HG03378 (cell line): ENCODE measurements at regions not wholly inside any gene's neighbourhood (a gene's known extent, or its start where the extent isn't known, plus 50 kb on each side); places are given as distances from the start of the nearest gene placed in this dataset.

Source experiments
- ATAC-seq: cut with Tn5 transposase; IDR thresholded peaks from one replicate; pipeline ENCODE4 v1.9.1; 2021; ENCODE audit warnings: mild to moderate bottlenecking, moderate library complexity; ENCODE audit not compliant: unreplicated experiment

DNA sequence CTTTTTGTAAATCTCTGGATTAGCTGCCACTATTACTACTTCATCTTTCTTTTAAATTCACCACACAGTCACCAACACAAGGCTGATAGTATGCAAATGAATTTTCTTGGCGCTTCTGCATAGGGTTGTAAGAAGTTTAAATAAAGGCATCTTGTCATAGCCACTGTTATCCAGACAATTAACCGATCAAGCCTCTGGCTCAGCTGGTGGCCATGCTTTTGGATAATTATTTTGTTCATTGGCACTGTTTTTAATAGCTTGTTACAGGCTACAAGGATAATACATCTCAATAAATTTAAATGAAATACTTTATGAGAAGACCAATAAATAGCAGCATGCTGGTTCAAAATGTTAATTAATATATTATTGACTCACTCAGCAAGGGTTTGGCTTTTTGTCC is 1261.0 kb downstream of the FAM181B start:
- ATAC-seq: no peak

DNA sequence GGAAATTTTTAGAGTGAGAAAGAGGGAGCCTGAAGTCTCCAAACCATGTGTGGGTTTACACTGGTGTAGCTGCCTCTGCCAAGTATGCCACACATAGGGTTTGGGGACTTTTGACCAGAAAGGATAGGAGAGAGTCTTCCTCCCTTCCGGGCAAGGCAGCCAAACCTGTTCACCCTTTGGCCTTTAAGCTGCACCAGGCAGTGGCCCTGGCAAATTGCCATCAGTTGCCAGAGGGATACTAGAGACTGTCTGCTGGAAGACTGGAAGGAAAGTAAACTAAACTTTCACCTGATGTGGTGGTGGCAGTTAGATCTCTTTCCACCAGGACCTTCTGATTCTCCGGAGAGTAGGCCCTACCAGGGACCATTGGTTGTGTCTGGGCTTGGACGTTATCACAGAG is 1263.2 kb downstream of the FAM181B start:
- ATAC-seq: no peak

DNA sequence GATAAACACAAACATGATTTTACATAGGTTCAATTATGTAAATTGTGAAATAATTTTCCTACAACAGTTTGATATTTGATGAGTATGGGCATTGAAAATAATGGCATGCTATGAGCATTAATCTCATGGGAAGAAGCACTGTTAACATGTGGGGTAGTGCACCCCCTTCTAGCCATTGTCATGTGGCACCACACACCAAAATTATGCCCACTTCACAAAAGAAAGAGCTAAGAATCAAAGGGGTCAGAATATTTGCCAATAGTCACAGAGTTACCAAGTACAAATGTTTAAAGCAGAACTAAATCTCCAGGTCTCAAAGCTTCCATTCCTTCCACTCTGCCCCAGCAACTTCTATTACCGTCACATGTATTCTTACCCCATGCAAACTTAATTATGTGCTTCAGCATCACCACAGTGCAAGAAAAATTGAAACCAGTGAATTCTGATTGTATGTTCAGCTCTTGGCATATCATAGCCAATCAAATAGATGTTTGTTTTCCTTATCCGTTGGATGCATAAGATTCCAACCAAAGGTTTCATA is 1273.8 kb downstream of the FAM181B start:
- ATAC-seq: no peak

DNA sequence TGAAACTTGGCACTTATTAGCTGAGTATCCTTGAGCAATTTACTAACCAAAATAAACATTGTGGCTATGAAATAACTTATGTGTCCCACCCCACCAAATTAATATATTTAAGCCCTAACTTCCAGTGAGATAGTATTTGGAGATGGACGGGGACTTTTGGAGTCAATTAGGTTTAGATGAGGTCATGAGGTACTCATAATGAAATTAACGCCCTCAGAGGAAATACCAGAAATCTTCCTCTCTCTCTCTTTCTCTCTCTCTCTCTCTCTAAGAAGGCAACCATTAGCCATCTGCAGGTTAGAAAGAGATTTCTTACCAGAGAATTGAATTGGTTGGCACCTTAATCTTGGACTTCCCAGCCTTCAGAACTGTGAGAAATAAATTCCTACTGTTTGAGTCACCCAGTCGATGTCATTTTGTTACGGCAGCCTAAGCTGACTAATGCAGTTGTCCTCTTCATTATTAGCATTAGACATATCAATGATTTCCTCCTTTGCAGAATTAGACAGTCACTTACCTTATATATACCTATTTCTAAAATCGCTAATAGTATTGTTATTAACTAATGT is 1284.0 kb downstream of the FAM181B start:
- no peak for ATAC-seq

DNA sequence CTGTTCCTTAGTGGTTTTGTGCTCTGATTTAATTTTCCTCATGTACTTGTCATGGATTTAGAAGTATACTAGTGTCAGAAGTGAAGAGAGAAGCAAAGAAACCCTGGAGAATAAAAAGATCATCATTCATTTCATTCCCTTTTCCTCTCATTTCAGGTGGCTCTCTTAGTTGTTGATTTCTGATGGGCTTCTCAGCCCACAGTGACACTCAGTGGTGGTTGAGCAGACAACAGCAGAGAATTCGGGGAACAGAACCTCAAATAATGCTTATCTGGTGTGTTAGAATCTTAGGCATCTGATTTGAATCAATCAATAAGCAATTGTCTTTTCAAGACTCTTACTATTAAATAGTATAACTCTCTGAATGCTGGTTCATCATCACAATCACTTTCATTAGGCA is 1289.4 kb downstream of the FAM181B start:
- ATAC-seq: no peak

DNA sequence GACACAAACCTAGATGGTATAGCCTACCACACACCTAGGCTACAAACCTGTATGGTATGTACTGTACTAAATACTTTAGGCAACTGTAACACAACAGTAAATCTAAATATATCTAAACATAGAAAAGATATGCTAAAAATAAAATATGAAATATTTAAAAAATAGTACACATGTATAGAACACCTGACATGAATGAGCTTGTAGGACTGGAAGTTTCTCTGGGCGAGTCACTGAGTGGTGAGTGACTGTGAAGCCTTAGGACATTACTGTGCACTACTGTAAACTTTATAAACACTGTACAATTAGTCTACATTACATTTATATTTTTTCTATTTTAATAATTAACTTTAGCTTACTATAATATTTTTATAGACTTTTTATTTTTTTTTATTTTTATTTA is 1301.3 kb downstream of the FAM181B start:
- no peak for ATAC-seq

DNA sequence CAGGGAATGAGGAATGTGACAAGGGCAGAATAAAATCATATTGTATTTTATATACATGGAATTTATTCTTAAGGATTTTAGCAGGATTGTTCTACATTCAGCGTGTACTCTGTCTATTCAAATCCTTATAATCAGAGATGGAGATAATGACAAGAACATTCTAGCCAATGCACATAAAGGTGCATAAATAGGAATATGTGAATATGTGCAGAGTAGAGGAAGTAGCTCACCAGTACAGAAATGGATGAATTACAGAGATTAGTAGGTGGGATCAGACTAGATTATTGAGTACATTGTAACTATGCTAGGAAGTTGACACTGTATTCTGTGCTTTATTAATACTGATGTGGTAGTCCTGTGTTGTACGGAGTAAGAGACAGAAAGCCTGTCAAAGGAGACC is 1308.8 kb downstream of the FAM181B start:
- no peak for ATAC-seq

DNA sequence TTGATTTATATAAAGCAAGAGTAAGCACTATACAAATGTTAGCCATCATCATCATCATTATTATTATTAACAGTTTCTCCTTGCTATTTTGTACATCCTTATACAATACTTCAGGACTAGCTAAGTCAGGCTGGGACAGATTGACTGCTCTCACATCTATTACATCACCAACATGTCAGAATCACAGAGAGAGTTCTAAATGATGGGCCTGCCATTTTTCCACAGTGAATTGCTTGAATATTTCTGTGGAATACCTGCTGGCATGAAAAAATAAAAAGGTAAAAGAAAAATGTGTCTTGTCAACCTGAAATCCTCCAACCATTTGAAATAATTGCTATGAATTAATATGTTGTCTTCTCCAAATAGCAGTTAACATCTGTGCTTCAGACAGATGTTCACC is 1311.3 kb downstream of the FAM181B start:
- no peak for ATAC-seq

DNA sequence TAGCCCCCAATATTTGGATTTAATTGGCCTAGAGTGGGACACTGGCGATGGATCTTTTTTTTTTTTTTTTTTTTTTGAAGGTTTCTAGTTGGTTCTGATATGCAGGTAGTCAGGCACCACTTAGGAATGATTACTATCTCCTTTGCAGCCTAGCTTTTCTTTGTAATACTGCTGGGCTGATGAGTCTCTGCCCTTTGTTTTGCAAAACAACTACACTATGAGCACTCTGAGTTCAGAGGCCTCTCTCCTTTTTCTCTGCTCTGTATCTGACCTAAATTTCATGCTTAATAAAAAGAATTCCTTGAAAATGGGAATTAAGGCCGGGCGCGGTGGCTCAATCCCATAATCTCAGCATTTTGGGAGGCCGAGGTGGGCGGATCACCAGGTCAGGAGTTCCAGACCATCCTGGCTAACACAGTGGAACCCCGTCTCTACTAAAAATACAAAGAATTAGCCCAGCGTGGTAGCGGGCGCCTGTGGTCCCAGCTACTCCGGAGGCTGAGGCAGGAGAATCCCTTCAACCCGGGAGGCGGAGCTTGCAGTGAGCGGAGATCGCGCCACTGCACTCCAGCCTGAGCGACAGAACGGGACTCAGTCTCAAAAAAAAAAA is 1312.3 kb downstream of the FAM181B start:
- no peak for ATAC-seq

DNA sequence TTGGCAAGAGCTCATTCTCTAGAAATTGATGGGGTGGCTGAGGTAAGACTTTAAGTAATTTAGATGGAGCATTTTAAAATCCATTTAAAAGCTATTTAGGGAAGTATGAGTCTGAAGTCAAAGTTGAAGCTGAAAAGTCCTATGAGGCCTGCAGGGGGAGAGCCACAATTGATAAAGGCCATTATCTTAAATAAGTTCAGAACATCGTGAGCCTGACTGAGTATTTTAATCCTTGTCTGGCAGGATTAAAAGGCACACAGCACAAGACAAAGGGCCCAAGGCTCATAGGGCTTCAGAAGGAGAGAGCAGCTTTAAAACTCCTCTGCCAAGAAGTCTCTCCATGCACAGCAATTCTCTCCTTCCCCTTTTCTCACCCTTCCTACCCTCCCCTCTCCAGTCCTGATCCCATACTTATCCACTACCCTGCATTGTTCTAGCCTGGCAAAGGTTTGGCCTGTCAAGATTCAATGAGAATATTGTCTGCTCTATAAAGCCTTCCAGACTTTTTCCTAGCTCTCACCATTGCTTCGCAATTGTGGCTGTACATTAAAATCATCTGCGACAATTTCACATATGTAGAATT is 1312.9 kb downstream of the FAM181B start:
- no peak for ATAC-seq

DNA sequence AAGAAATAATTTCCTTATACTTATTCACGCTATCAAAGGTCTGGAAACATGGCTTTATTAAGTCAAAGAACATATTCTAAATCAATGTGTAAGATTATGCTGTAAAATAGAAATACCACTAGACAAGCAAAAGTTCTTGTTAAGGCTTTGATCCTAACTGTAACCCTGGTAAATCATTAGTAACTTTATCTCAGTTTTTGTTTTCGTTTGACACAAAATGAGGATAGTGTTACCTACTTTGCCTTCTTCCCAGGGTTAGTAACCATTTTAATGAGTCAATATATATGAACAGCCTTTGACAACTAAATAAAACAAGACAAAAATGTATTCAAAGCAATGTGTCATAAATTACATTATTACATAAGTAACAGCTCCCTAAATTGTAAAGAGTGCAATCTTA is 1336.3 kb downstream of the FAM181B start:
- no peak for ATAC-seq

DNA sequence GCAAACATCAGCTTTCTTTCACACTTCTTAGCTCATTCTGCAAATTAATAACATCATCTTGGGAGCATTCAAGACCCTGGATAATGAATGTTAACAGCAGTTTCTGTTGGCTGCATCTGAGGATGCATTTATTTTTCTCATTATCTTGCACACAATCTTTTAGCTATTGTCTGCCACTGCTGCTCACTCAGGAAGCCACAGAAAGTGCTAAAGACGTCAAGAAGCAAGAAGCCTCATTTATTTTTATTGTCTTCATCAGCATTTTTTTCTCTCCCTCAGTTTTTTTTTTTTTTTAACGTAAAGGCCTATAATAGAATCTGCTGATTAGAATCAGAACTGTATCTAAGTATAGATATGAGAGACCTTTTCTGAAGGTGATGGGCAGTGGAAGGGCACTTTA is 1339.4 kb downstream of the FAM181B start:
- ATAC-seq: no peak

DNA sequence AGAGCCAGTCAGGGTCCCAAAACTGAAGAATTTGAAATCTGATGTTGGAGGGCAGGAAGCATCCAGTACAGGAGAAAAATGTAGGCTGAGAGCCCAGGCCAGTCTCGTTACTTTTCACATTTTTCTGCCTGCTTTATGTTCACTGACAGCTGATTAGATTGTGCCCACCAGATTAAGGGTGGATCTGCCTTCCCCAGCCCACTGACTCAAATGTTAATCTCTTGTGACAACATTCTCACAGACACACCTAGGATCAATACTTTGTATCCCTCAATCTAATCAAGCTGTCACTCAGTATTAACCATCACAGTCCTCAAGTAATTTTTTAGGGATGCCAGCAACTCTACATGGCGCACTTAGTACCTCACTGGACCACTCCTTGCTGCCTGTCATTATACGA is 1345.3 kb downstream of the FAM181B start:
- no peak for ATAC-seq

DNA sequence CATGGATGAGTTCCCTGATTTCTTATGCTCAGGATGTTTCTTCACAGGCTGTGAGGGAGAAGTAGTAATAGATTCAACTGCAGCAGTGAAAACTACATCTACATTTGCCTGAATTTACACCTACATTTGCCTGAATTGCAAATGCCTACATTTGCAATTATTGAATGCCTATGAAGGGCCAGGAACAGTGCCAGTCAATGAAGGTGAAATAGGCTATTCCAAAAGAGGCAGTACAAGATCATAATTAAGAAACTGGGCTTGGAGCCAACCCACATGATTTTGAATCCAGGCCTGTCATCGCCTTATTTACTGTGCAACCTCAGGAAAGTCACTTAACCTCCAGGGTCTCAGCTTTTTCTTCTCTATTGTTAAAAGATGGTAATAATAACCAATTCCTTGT is 1353.3 kb downstream of the FAM181B start:
- no peak for ATAC-seq

DNA sequence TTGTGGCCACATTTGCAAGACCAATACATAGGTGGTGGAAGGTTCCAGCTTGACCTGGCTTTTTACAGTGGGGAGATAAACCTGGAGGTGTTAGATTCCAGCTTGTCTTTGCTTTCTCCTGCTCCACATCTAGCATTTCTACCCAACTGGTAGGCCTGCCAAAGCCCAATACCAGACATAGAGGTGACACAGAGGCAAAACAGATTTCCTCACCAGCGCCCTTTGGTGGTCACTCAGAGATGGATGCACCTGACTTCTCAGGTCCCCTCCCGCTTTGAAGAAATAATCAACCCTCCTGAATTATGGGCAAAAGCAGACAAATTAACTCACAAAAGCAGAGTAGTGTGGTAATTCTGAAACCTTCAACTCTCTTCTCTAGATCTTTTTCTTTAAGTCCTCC is 1356.2 kb downstream of the FAM181B start:
- ATAC-seq: no peak

DNA sequence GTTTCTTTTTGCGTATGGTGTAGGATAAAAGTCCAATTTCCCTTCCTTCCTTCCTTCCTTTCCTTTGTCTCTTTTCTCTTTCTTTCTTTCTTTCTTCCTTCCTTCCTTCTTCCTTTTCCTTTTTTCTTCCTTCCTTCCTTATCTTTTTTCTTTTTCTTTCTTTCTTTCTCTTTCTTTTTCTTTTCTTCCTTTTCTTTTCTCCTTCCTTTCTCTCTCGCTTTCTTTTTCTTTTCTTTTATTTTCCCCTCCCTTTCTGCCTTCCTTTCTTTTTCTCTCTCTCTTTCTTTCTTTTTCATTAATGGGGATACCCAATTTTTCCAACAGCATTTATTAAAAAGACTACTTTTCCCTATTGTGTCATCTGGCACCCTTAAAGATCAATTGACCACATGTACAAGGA is 1359.7 kb downstream of the FAM181B start:
- ATAC-seq: no peak

DNA sequence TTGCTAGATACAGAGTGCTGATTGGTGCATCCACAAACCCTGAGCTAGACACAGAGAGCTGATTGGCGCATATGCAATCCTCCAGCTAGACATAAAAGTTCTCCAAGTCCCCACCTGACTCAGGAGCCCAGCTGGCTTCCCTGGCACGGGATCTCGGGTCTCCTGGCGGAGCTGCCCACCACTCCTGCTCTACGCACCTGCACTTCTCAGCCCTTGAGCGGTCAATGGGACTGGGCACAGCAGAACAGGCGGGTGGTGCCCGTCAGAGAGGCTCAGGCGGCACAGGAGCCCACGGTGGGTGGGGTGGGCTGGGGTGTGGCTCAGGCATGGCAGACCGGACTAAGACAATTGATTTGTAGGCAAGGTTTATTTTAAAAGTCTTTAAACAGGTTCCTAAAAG is 1365.5 kb downstream of the FAM181B start:
- no peak for ATAC-seq

DNA sequence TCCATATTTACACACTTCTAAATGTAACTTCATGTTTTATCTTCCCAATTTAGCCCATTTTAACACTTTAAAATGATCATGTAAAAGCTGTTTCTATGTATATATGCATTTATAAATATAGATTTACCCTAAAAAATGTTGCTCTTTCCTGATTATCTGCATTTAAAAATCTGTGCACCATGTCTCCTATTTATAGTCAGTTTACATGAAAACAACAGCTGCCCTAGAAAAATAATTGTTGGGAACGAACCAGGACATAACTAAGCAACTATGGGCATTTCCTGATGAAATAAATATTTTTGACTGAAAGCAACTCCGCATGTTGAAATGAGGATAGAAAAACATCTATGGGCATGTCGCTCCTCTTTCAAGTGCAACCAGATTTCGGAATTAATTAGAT is 1368.2 kb downstream of the FAM181B start:
- ATAC-seq: no peak

DNA sequence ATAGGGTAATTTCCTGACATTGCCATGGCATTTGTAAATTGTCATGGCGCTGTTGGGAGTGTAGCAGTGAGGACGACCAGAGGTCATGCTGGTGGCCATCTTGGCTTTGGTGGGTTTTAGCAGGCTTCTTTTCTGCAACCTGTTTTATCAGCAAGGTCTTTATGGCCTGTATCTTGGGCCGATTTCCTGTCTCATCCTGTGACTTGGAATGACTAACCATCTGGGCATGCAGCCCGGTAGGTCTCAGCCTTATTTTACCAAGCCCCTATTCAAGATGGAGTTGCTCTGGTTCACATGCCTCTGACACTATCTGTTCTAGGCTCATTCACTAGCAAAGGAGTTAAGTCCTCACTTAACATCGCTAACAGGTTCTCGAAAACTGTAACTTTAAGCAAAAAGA is 1374.2 kb downstream of the FAM181B start:
- ATAC-seq: no peak

DNA sequence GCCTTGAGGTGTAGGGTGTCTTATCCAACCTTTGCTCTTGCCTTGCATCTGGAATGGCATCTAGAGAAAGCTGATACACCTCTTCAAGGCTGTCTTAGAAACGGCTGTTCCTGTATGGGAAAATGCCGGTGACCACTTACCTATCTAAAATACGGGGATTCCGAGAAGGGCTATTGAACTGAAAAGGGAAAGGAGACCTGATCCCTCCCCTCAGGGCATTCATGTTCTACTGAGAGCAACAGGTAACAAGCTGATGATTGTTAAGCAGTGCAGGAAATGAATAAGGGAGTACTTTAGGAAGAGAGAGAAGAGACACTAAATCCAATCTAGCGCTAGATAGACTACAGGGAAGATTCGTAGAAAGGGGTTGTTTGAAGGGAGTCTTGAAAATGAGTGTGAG is 1388.1 kb downstream of the FAM181B start:
- ATAC-seq: no peak

DNA sequence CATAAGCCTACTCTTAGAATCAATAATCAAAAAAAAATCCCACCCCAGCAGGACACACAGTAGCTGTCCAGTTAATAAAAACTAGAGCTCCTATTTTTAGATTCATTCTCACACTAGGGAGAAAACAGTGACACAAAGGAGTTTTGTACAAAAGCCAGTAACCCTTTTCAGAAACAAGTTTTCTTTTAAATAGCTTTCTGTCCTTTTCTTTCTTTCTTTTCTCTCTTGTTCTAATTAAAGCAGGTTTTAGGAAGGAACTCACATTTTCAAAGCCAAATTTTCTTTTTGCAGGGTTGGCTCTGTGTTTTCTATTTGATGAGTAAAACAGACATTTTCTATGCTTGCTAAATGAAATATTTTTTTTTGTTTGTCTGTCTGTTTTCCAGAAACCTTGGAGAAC is 1390.7 kb downstream of the FAM181B start:
- ATAC-seq: no peak

DNA sequence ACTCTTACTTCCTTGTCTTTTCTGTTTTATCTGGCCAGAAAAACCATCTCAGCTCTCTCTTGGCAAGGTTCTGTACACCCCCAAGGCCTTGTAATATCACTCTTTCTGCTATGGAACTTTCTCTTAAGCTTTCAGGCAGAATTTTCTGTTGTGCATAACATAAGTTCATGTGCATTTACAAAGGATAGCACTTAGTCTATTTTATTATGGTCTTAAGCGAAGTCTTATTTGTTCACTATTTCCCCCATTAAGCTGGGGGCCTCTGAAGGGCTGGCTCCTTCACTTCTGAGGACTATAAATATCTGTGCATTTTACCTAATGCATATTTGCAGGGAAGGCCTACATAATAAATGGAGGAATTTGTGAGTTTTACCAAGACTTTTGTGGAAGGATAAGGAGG is 1393.4 kb downstream of the FAM181B start:
- no peak for ATAC-seq

DNA sequence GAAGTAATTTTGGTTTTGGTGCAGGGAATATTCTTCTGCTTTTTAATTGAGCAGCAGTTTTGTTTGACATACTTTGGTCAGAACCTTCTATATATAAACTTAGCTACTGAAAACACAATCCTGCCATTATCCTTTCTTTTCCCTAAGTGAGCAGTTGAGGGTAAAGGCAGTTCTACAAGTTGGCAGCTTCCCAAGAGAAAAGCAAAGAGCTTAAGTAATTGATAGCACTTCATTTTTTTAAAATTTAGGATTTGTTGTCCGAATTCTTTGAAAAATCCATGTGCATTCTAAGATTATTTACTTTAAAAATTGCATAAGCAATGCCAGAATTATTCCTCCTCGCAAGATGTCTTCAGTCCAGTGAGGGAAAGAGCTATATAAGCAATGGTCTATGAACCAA is 1394.1 kb downstream of the FAM181B start:
- no peak for ATAC-seq
